GM04504 (cell line): ENCODE measurements at regions not wholly inside any gene's neighbourhood (a gene's known extent, or its start where the extent isn't known, plus 50 kb on each side); places are given as distances from the start of the nearest gene placed in this dataset.
"Not testable (repeated sequence)": the region's sequence is repeated elsewhere in the genome, so short reads cannot be mapped to it uniquely, and the experiment has no call there.

Source experiments
- DNase-seq: peaks from one replicate; pipeline ENCODE4 v3.0.0-alpha.2; 2012; ENCODE audit warnings: low read depth

GRCh38 chr14:82814339-82814738 is 1280.7 kb upstream of the SEL1L start:
- not testable (repeated sequence) for DNase-seq

- no peak for DNase-seq
These were observed 1296.9 kb upstream of the SEL1L start for GRCh38 chr14:82830596-82830995.

GRCh38 chr14:82836256-82836950 is 1302.8 kb upstream of the SEL1L start:
- DNase-seq, result no peak

DNA sequence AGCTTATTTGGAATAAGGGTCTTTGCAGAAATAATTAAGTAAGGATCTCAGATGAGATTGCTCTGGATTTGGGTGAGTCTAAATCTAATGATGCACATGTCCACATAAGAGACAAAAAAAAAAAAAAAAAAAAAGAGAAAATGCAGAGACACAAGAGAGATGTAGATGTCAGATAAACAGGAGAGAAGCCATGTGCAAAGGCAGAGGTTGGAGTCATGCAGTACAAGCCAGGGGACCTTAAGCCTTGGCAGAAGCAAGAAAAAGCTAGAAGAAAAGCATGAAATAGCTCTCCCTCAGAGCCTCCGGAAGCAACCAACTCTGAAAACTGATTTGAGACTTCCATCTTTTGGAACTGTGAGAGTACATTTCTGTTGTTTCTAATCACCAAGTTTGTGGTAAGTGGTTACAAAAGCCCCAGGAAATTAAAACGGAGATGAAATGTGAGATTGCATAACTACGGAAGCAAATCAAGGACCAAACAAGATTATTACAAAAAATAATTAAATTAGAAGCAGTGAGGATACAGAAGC is 1304.0 kb upstream of the SEL1L start:
- no peak for DNase-seq

- no peak for DNase-seq
These were observed 1316.9 kb upstream of the SEL1L start for GRCh38 chr14:82850576-82850975.

DNA sequence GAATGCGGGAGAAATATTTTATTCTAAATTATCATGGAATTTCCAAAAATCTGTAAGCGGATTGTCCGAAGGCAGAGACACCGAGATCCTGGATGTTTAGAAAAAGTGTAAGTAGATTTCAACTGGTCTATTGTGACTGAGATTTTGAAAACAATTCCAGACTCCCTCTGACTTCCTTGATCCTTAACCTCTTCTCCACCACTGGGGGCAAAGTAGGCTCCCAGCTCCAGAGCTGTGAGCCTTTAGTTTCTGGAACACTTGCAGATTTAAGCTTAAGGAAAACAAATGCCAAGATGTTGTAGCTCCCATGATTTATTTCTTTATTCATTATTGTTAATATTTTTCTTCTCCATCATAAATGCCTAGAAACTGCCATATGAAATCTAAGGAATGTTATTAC is 1320.5 kb upstream of the SEL1L start:
- no peak for DNase-seq

DNA sequence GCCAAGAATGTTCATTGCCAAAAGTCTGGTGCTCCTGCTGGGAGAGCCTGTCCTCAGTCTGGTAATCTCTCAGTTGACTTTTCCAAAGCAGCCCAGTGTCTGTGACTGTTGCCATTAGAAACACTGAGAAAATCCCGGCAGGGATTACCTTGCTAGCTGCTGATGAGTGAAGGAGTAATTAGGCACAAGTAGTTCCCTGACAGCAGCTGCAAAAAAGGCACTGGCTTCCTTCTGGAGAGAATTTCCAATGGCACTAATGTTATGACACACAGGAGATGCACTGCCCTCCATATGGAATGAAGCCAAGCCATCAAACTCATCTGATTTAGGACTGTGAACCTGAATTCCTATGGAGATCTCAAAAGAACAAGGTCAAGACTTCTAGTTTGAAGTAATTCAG is 1321.2 kb upstream of the SEL1L start:
- no peak for DNase-seq

- no peak for DNase-seq
These were observed 1322.3 kb upstream of the SEL1L start for GRCh38 chr14:82855912-82856391.

DNA sequence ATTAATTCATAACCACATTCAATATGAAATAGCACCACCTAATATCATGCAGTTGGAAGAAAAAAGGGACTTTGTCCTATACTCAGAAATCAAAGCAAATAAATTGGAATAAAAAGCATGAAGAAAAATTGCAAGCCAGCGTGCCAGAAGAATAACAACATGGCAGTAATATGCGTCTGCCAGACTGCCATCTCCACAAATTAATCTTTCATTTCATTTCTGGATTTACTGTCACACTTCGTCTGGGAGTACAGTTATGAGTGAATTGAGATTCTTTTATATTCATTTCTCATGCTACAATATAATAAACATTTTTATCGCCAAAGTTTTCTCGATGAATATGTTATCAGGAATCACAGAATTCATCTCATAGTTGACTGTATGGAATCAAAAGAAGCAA is 1327.7 kb upstream of the SEL1L start:
- DNase-seq, result no peak

GRCh38 chr14:82872494-82872893 is 1338.8 kb upstream of the SEL1L start:
- no peak for DNase-seq

GRCh38 chr14:82878951-82879350 is 1345.3 kb upstream of the SEL1L start:
- no peak for DNase-seq

- DNase-seq, result no peak
These were observed 1346.4 kb upstream of the SEL1L start for GRCh38 chr14:82879949-82880535.

GRCh38 chr14:82886670-82887069 is 1353.0 kb upstream of the SEL1L start:
- no peak for DNase-seq

GRCh38 chr14:82889701-82890100 is 1356.0 kb upstream of the SEL1L start:
- DNase-seq, result no peak

DNA sequence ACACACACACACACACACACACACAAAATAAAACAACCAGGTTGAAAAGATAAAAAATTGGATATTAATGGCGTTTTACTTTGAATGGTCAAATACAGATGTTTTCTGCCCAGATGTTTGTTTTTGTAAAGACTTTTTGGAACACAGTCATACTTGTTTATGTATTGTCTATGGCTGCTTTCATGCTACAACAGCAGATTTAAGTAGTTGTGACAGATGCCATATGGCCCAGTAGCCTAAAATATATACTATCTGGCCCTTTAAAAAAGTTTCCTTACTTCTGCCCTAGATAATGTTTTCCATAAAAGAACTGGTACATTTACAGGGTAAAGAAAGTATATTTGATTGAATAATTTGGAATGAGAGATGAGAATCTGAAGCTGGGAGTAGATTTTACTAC is 1362.8 kb upstream of the SEL1L start:
- DNase-seq, result no peak

DNA sequence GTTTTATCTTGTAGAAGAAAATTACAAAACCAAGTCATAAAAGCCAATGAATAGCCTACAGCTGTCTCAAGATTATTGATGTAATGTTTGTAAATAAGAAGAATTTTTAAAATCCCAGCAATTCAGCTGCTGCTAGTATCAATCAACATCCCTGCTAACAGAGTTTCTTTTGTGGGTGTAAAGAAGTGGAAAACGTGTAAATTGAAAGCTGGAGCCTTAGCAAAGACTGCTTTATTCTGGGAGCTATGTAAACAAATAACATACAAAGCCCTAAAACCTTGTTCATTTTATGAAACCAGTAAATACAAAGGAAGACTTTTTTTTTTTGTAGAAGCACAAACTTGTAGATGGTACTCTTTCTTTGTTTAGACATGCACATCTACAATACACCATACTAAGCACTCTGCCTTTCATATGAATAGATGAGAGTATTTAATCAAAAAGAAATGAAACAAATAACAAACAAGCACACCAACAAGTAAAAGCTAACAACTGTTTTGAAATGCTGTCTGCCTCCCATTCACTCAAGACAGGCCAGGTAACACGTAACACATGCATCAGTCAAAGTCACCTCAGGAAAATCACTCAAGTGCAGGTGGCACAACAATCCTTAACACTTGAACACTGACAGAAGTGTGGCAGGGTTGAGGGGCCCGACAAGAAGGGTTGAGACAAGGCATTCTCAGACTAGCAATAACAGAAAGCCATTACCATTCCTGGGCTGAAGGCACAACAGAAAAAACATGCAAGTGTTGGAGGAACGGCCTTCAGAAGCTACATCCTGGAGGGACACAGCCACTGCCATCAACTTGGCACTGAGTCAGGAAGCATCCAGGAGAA is 1364.0 kb upstream of the SEL1L start:
- no peak for DNase-seq

- DNase-seq, result no peak
These were observed 1372.1 kb upstream of the SEL1L start for GRCh38 chr14:82905762-82906161.

- no peak for DNase-seq
These were observed 1378.3 kb upstream of the SEL1L start for GRCh38 chr14:82911930-82912329.

GRCh38 chr14:82913396-82913795 is 1379.7 kb upstream of the SEL1L start:
- DNase-seq, result no peak

- DNase-seq, result no peak
These were observed 1381.7 kb upstream of the SEL1L start for GRCh38 chr14:82915381-82915780.

GRCh38 chr14:82935691-82936090 is 1402.0 kb upstream of the SEL1L start:
- no peak for DNase-seq

DNA sequence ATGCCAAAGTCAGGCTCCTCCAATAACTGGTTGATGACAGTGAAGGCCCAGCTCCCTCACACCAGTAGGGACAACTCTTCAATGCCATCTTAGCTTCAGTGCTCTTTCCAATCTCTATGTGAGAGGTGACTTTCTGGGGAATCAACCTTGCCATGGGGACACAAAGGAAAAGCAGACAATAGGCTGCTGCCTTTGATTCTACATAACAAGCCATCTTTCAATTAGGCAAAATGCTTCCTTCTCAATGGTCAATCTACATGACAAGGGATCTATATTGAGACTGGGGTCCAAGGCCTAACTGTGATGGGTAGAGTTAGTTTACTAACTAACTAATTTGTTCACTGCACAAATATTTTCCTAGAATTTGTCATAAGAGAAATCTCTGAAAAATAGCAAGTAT is 1417.5 kb upstream of the SEL1L start:
- DNase-seq, result no peak

DNA sequence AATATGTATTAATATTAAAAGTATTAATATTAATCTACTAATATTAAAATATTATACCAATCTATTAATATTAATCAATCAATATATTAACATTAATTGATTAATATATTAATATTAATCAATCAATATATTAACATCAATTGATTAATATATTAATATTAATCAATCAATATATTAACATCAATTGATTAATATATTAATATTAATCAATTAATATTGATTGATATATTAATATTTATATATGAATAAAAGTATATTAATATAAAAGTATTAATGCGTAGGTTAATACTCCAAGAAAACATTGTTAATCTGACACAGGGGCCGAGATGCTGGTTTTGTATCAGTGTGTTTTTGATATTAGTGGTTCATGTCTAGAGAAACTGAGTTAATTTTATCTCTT is 1430.1 kb upstream of the SEL1L start:
- DNase-seq, result no peak
